ENCODE measurements at regions not wholly inside any gene's neighbourhood (a gene's known extent, or its start where the extent isn't known, plus 50 kb on each side); places are given as distances from the start of the nearest gene placed in this dataset.

DNA sequence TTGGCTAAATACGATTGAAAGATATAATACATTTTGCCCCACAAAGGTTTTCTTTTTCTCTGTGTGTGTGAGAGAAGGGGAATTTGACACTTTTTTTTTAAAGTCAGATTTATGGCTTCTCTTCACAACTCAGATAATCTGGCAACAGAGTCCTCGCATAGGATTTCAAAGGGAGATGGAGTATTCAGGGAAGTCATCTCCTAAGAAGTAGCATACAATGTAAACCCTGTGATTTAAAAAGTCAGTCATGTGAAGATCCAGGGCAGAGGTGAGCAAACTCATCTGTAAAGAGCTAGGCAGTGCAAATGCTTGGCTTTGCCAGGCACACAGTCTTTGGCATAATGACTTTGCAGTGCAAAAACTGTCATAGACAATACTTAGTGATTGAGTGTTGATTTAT is 1526.3 kb downstream of the AACS start:
- no peak overlapping the region for H3K27ac ChIP-seq (ENCODE audit: insufficient read depth, low read length, poor library complexity, severe bottlenecking)
- no peaks in the 10 kb centered on the region for H3K9me3 ChIP-seq (ENCODE audit: control insufficient read depth, low read length)
- no peak for DNase-seq
- no peak overlapping the region for H3K4me3 ChIP-seq (ENCODE audit: insufficient read depth, low read depth, low read length, poor library complexity, severe bottlenecking)
- H3K36me3 ChIP-seq (ENCODE audit: control insufficient read depth, insufficient read depth, low read length), result no peaks in the 10 kb centered on the region
- no peaks in the 10 kb centered on the region for H3K4me1 ChIP-seq (ENCODE audit: control insufficient read depth, insufficient read depth, low read length, poor library complexity, severe bottlenecking)
- no peaks in the 10 kb centered on the region for H3K27me3 ChIP-seq (replicated peaks; ENCODE audit: control insufficient read depth, insufficient read depth, low read length, poor library complexity, severe bottlenecking)

DNA sequence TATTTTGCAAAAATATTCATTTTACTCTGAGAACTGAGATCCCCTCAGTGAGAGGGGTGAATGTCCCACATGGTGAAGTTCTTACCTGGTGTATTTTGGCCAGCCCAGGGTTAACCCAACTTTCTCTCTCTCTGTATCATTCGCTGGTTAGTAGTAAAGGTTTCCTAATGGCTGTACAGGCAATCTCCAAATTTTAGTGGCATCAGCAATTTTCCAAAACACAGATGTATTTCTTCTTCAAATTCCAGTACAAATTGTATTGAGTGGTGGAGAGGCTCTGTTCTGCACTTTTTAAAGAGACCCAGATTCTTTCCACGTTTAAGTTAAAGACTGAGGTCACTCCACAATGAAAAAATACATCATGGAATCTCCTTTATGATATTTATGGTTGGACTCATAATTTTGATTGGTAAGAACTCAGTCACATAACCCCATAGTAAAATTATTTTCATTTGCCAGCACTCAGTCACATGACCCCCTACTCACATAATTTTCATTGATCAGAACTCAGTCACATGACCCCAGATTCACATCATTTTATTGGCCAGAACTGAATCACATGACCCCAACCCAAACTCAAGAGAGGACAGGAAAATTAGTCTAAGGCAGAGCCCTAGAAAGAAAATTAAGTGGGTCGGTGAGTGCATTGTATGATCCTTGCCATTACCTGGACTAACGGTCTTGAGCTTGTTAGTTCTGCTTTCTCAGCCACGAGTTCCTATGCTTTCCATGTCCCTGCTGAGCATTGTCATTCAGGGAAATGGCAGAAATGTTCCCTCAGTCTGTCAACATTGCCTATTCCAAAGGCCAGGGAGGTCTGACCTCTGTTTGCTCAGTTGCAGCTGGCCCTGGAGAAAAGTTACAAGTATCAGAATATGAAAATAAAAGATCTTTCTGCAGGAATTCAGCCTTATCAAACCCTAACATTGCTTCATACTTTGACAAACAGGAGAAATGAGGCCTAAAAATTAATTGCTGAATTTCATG is 1536.2 kb downstream of the AACS start:
- Histone ChIP-seq H3K4me3 (ENCODE audit: insufficient read depth, low read depth, low read length, poor library complexity, severe bottlenecking) (no peak overlapping the region), H3K36me3 (ENCODE audit: control insufficient read depth, insufficient read depth, low read length) (no peaks in the 10 kb centered on the region), H3K4me1 (ENCODE audit: control insufficient read depth, insufficient read depth, low read length, poor library complexity, severe bottlenecking) (no peaks in the 10 kb centered on the region), H3K27ac (ENCODE audit: insufficient read depth, low read length, poor library complexity, severe bottlenecking) (no peak overlapping the region), H3K27me3 (replicated peaks; ENCODE audit: control insufficient read depth, insufficient read depth, low read length, poor library complexity, severe bottlenecking) (no peaks in the 10 kb centered on the region), H3K9me3 (ENCODE audit: control insufficient read depth, low read length) (no peaks in the 10 kb centered on the region)
- DNase-seq, result no peak

DNA sequence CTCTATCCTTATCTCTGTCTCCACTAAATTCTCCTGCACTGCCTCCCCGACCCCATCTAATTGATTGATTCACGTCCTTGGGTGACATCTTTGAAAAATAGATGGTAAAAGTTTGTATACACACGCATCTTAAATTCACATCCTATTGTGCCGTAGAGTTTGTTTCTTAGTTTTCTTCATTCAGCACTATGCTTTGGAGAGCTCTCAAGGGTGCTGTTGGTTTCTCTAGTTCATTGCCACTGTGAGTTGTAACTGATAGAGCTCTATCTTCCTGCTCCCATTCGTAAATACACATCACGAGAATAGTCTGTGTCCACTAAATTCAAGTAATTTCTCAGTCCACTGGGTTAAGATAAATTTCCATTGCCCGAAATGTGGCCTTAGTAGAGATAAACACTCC is 1537.4 kb downstream of the AACS start:
- no peaks in the 10 kb centered on the region for H3K4me1 ChIP-seq (ENCODE audit: control insufficient read depth, insufficient read depth, low read length, poor library complexity, severe bottlenecking)
- H3K36me3 ChIP-seq (ENCODE audit: control insufficient read depth, insufficient read depth, low read length), result no peaks in the 10 kb centered on the region
- no peaks in the 10 kb centered on the region for H3K27me3 ChIP-seq (replicated peaks; ENCODE audit: control insufficient read depth, insufficient read depth, low read length, poor library complexity, severe bottlenecking)
- no peak for DNase-seq
- no peak overlapping the region for H3K27ac ChIP-seq (ENCODE audit: insufficient read depth, low read length, poor library complexity, severe bottlenecking)
- H3K9me3 ChIP-seq (ENCODE audit: control insufficient read depth, low read length), result no peaks in the 10 kb centered on the region
- no peak overlapping the region for H3K4me3 ChIP-seq (ENCODE audit: insufficient read depth, low read depth, low read length, poor library complexity, severe bottlenecking)

DNA sequence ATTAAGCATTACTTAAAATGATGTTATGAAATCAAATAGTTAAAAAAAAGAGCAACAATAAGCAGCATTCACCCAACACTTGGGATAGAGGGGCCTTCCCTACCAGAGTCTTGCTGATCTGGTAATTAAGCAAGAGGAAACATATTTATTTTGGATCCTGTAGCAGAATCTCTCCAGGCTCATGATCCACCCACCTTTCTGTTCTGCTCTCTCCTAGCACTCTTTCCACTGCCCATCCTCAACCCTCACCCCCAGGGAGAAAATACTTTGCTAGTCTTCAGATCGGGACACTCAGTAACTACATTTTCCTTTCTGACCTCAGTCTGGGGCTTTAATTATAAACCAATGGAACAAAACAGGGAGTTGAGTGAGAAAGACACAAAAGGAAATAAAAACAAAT is 1541.9 kb downstream of the AACS start:
- no peaks in the 10 kb centered on the region for H3K27me3 ChIP-seq (replicated peaks; ENCODE audit: control insufficient read depth, insufficient read depth, low read length, poor library complexity, severe bottlenecking)
- H3K36me3 ChIP-seq (ENCODE audit: control insufficient read depth, insufficient read depth, low read length), result no peaks in the 10 kb centered on the region
- no peaks in the 10 kb centered on the region for H3K9me3 ChIP-seq (ENCODE audit: control insufficient read depth, low read length)
- H3K27ac ChIP-seq (ENCODE audit: insufficient read depth, low read length, poor library complexity, severe bottlenecking), result no peak overlapping the region
- DNase-seq, result no peak
- peaks cover 5% of the 10 kb centered on the region for H3K4me1 ChIP-seq (ENCODE audit: control insufficient read depth, insufficient read depth, low read length, poor library complexity, severe bottlenecking)
- no peak overlapping the region for H3K4me3 ChIP-seq (ENCODE audit: insufficient read depth, low read depth, low read length, poor library complexity, severe bottlenecking)

DNA sequence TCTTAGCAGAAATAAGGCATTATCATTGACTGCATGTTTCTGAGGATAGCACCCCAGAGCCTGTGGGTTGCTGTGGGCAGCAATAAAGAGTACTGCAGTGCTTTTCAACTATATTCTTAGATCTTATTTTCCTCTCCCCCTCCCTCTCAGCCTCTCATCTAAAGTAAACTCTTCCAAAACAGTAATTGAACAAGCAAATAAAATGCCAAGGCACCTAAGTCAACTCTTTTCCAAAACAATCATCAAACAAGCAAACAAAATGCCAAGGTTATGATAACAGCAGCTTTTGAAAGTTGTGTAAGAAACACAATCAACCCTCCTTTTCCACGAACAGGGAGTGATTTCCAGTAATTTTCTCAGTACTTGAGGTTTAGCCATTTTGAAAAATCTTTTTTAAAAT is 1542.6 kb downstream of the AACS start:
- Histone ChIP-seq H3K27me3 (replicated peaks; ENCODE audit: control insufficient read depth, insufficient read depth, low read length, poor library complexity, severe bottlenecking) (no peaks in the 10 kb centered on the region), H3K36me3 (ENCODE audit: control insufficient read depth, insufficient read depth, low read length) (no peaks in the 10 kb centered on the region), H3K4me3 (ENCODE audit: insufficient read depth, low read depth, low read length, poor library complexity, severe bottlenecking) (no peak overlapping the region), H3K4me1 (ENCODE audit: control insufficient read depth, insufficient read depth, low read length, poor library complexity, severe bottlenecking) (peaks cover 5% of the 10 kb centered on the region), H3K9me3 (ENCODE audit: control insufficient read depth, low read length) (no peaks in the 10 kb centered on the region), H3K27ac (ENCODE audit: insufficient read depth, low read length, poor library complexity, severe bottlenecking) (no peak overlapping the region)
- no peak for DNase-seq

DNA sequence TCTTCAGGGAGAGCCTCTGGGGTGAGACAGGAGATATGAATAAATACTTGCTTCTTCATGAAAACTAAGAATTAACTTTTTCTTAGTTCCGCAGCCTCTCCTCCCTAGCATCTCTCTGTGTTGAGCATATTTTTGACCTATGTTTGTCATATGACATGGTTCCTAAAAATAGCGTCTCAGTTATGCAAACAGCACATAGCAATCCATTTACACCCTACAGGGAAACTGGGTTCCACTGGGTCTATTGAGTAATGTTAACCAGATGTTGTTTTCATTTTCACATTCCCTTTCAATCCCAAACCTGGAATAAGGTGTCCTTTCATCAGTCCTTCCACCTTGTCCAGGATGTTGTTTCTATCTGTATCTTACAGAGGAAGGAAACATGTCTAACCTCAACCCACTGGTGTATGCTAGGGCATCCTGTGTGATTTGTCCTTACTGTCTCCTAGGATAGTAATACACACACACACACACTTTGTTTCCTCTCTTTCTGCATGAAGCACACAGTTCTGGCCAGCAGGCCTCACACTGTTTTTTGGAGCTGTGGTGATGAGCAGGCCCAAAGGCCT is 1543.5 kb downstream of the AACS start:
- no peak for DNase-seq
- Histone ChIP-seq H3K27ac (ENCODE audit: insufficient read depth, low read length, poor library complexity, severe bottlenecking) (no peak overlapping the region), H3K27me3 (replicated peaks; ENCODE audit: control insufficient read depth, insufficient read depth, low read length, poor library complexity, severe bottlenecking) (no peaks in the 10 kb centered on the region), H3K4me3 (ENCODE audit: insufficient read depth, low read depth, low read length, poor library complexity, severe bottlenecking) (no peak overlapping the region), H3K4me1 (ENCODE audit: control insufficient read depth, insufficient read depth, low read length, poor library complexity, severe bottlenecking) (peaks cover 5% of the 10 kb centered on the region), H3K9me3 (ENCODE audit: control insufficient read depth, low read length) (peaks cover 4% of the 10 kb centered on the region), H3K36me3 (ENCODE audit: control insufficient read depth, insufficient read depth, low read length) (no peaks in the 10 kb centered on the region)

DNA sequence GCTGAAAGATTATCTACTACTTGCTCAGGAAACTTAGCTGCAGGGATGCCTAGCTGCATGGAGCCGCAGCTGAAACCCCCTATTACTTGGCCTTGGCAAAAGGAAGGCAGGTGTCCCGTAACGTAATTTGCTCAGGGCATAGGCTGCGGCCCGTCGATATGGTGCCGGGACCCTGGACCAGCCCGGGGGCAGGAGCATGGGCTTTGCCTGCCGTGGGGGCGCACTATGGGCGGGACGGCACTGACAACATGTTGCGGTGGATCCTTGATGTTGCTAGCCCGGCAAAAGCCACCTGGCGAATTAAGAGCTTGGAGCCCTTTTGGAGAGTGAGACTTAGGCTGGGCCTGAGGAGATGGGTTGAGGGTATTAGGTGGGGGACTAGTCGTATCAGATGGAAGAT is 1551.2 kb downstream of the AACS start:
- H3K4me3 ChIP-seq (ENCODE audit: insufficient read depth, low read depth, low read length, poor library complexity, severe bottlenecking), result no peak overlapping the region
- peaks cover 5% of the 10 kb centered on the region for H3K9me3 ChIP-seq (ENCODE audit: control insufficient read depth, low read length)
- no peaks in the 10 kb centered on the region for H3K36me3 ChIP-seq (ENCODE audit: control insufficient read depth, insufficient read depth, low read length)
- no peak for DNase-seq
- no peaks in the 10 kb centered on the region for H3K27me3 ChIP-seq (replicated peaks; ENCODE audit: control insufficient read depth, insufficient read depth, low read length, poor library complexity, severe bottlenecking)
- H3K4me1 ChIP-seq (ENCODE audit: control insufficient read depth, insufficient read depth, low read length, poor library complexity, severe bottlenecking), result no peaks in the 10 kb centered on the region
- H3K27ac ChIP-seq (ENCODE audit: insufficient read depth, low read length, poor library complexity, severe bottlenecking), result no peak overlapping the region

DNA sequence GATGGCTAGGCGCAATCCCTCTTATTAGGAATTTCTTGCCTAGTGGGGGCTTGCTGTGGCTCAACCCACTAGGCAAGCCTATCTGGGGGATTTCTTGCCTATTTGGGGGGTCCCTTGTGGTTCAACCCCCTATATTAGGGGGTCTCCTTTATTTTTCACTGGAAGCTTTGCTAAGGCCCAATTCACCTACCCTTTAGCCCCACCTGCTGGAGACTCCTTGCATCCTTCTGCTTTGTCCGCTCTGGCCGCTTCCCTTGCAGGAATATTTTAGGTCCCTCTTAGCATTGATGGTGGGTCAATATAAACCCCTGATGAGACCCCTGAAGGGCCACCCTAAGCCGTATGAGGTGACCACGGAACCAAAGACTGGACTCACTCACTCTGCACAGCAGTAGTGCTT is 1552.1 kb downstream of the AACS start:
- no peak for DNase-seq
- Histone ChIP-seq H3K4me1 (ENCODE audit: control insufficient read depth, insufficient read depth, low read length, poor library complexity, severe bottlenecking) (no peaks in the 10 kb centered on the region), H3K36me3 (ENCODE audit: control insufficient read depth, insufficient read depth, low read length) (no peaks in the 10 kb centered on the region), H3K4me3 (ENCODE audit: insufficient read depth, low read depth, low read length, poor library complexity, severe bottlenecking) (no peak overlapping the region), H3K27me3 (replicated peaks; ENCODE audit: control insufficient read depth, insufficient read depth, low read length, poor library complexity, severe bottlenecking) (no peaks in the 10 kb centered on the region), H3K27ac (ENCODE audit: insufficient read depth, low read length, poor library complexity, severe bottlenecking) (no peak overlapping the region), H3K9me3 (ENCODE audit: control insufficient read depth, low read length) (peaks cover 5% of the 10 kb centered on the region)

DNA sequence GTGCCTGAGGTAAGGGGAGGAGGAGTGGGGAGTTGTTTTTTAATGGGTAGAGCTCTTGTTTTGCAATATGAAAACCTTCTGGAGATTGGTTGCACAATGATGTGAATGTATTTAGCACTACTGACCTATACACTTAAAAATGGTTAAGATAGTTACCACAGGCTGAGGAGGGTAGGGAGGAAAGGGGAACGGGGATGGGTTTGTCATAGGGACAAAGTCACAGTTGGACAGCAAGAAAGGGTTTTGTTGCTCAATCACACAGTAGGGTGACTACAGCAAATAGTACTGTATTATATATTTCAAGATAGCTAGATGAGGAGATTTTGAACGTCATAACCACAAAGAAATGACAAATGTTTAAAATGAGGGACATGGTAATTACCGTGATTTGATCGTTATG is 1562.4 kb downstream of the AACS start:
- no peaks in the 10 kb centered on the region for H3K36me3 ChIP-seq (ENCODE audit: control insufficient read depth, insufficient read depth, low read length)
- H3K27ac ChIP-seq (ENCODE audit: insufficient read depth, low read length, poor library complexity, severe bottlenecking), result no peak overlapping the region
- no peaks in the 10 kb centered on the region for H3K27me3 ChIP-seq (replicated peaks; ENCODE audit: control insufficient read depth, insufficient read depth, low read length, poor library complexity, severe bottlenecking)
- H3K4me3 ChIP-seq (ENCODE audit: insufficient read depth, low read depth, low read length, poor library complexity, severe bottlenecking), result no peak overlapping the region
- DNase-seq, result no peak
- no peaks in the 10 kb centered on the region for H3K9me3 ChIP-seq (ENCODE audit: control insufficient read depth, low read length)
- H3K4me1 ChIP-seq (ENCODE audit: control insufficient read depth, insufficient read depth, low read length, poor library complexity, severe bottlenecking), result no peaks in the 10 kb centered on the region

DNA sequence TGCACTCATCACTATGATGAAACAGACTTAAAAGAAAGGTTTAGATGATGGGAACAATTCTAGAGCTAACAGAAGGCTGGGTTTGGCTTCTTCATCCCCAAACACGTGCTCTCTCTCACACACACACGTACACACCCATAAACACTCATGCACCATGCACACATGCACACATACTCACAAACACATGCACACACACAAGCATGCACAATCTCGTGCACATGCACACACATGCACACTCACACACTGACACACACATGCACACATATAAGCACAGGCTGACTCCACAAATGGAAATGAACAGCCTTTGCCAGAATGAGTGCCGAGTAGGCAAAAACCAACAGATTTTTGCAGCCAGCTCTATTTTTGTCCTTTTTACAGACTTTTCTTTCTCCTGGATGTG is 1571.6 kb downstream of the AACS start:
- no peak for DNase-seq
- no peaks in the 10 kb centered on the region for H3K9me3 ChIP-seq (ENCODE audit: control insufficient read depth, low read length)
- no peaks in the 10 kb centered on the region for H3K36me3 ChIP-seq (ENCODE audit: control insufficient read depth, insufficient read depth, low read length)
- H3K27me3 ChIP-seq (replicated peaks; ENCODE audit: control insufficient read depth, insufficient read depth, low read length, poor library complexity, severe bottlenecking), result no peaks in the 10 kb centered on the region
- H3K27ac ChIP-seq (ENCODE audit: insufficient read depth, low read length, poor library complexity, severe bottlenecking), result no peak overlapping the region
- H3K4me1 ChIP-seq (ENCODE audit: control insufficient read depth, insufficient read depth, low read length, poor library complexity, severe bottlenecking), result no peaks in the 10 kb centered on the region
- no peak overlapping the region for H3K4me3 ChIP-seq (ENCODE audit: insufficient read depth, low read depth, low read length, poor library complexity, severe bottlenecking)

Data from effector memory CD4-positive, alpha-beta T cell (primary cell).